Suprapubic skin (tissue), 4 donors: ENCODE measurements at regions not wholly inside any gene's neighbourhood (a gene's known extent, or its start where the extent isn't known, plus 50 kb on each side); places are given as distances from the start of the nearest gene placed in this dataset.

ENCODE experiments used
- DNase-seq, 2 donors: peaks; one replicate each; pipeline ENCODE4 v3.0.0-alpha.2; 2019; ENCODE audit warnings: low spot score in 2 of 2
- H3K27ac ChIP-seq: fragments of 200-600 bp; sonication (generic); one replicate; pipeline ENCODE4 v1.5.1; 2019
- H3K27me3 ChIP-seq: fragments of 200-600 bp; sonication (generic); one replicate; pipeline ENCODE4 v1.5.1; 2019
- H3K36me3 ChIP-seq: fragments of 200-600 bp; sonication (generic); one replicate; pipeline ENCODE4 v1.5.1; 2019
- H3K4me1 ChIP-seq: fragments of 200-600 bp; sonication (generic); one replicate; pipeline ENCODE4 v1.5.1; 2019
- H3K4me3 ChIP-seq: fragments of 200-600 bp; sonication (generic); one replicate; pipeline ENCODE4 v1.5.1; 2019; ENCODE audit warnings: mild to moderate bottlenecking
- H3K9me3 ChIP-seq: fragments of 200-600 bp; sonication (generic); one replicate; pipeline ENCODE4 v1.5.1; 2019
- EP300 ChIP-seq: sonication (generic); formaldehyde crosslinking; IDR thresholded peaks from one replicate; pipeline ENCODE4 v1.6.1; 2017; ENCODE audit warnings: antibody characterized with exemption
- POLR2A ChIP-seq, 2 donors: fragments of 450-650 bp; IDR thresholded peaks; one replicate each; pipeline ENCODE4 v1.6.1; 2017; ENCODE audit warnings: antibody characterized with exemption in 2 of 2, mild to moderate bottlenecking in 2 of 2, moderate library complexity in 2 of 2
- POLR2AphosphoS5 ChIP-seq, 3 donors: sonication (generic); formaldehyde crosslinking; IDR thresholded peaks; one replicate each; pipeline ENCODE4 v1.6.1; 2017; ENCODE audit warnings: antibody characterized with exemption in 3 of 3
- WGBS: methylation state at CpG from one replicate; pipeline ENCODE4 v1.1.5; 2018; 5-methylcytosine and 5-hydroxymethylcytosine counted together
- TF ChIP-seq, protein P1 (sequence below), 2 donors: fragments of 200-600 bp in 1 of 2; fragments of 450-650 bp in 1 of 2; sonication (generic) in 1 of 2; IDR thresholded peaks; one replicate each; pipeline ENCODE4 v1.5.1; 2016 to 2019; ENCODE audit warnings: antibody characterized with exemption in 2 of 2, mild to moderate bottlenecking in 1 of 2, moderate library complexity in 1 of 2

DNA sequence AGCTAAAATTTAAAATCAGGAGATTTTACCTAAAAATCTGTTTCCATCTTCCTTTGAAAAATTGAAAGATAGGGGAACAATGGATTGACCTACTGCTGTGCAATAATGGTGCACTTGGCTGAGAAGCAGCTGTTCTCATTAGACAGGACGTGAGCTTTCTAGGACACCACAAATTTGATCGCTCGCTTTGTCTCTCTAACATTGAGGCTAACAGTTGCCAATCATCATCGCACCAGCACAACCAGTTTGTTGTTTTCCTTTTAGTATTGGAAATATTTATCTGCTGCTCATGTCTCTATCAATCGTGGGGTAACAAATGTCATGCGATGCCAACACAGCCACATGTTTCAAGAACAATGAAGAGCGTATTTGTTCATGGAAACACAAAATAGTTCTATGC is 228.8 kb upstream of the P2RY1 start:
- Histone ChIP-seq H3K4me1 (no peaks in the 10 kb centered on the region), H3K27me3 (no peaks in the 10 kb centered on the region), H3K4me3 (no peak overlapping the region), H3K27ac (no peak overlapping the region), H3K36me3 (no peaks in the 10 kb centered on the region), H3K9me3 (no peaks in the 10 kb centered on the region)
- TF ChIP-seq, protein P1, sequence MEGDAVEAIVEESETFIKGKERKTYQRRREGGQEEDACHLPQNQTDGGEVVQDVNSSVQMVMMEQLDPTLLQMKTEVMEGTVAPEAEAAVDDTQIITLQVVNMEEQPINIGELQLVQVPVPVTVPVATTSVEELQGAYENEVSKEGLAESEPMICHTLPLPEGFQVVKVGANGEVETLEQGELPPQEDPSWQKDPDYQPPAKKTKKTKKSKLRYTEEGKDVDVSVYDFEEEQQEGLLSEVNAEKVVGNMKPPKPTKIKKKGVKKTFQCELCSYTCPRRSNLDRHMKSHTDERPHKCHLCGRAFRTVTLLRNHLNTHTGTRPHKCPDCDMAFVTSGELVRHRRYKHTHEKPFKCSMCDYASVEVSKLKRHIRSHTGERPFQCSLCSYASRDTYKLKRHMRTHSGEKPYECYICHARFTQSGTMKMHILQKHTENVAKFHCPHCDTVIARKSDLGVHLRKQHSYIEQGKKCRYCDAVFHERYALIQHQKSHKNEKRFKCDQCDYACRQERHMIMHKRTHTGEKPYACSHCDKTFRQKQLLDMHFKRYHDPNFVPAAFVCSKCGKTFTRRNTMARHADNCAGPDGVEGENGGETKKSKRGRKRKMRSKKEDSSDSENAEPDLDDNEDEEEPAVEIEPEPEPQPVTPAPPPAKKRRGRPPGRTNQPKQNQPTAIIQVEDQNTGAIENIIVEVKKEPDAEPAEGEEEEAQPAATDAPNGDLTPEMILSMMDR (IDR thresholded peaks at IDR 0.05): no peak
- TF ChIP-seq POLR2AphosphoS5 (IDR thresholded peaks at IDR 0.05) (no peak), EP300 (no peak), POLR2A (IDR thresholded peaks at IDR 0.05) (no peak)
- 56% methylated on average over 7 of the region's 7 CpGs for WGBS
- no peak for DNase-seq

- Histone ChIP-seq H3K9me3 (no peaks in the 10 kb centered on the region), H3K27me3 (no peaks in the 10 kb centered on the region), H3K36me3 (no peaks in the 10 kb centered on the region), H3K27ac (no peak overlapping the region), H3K4me1 (no peaks in the 10 kb centered on the region), H3K4me3 (no peak overlapping the region)
- no peak for DNase-seq
- no peak for TF ChIP-seq POLR2AphosphoS5 (IDR thresholded peaks at IDR 0.05)
- 100% methylated on average over 1 of the region's 1 CpG for WGBS
Measured at GRCh38 chr3:152607179-152607578, 227.8 kb upstream of the P2RY1 start.

DNA sequence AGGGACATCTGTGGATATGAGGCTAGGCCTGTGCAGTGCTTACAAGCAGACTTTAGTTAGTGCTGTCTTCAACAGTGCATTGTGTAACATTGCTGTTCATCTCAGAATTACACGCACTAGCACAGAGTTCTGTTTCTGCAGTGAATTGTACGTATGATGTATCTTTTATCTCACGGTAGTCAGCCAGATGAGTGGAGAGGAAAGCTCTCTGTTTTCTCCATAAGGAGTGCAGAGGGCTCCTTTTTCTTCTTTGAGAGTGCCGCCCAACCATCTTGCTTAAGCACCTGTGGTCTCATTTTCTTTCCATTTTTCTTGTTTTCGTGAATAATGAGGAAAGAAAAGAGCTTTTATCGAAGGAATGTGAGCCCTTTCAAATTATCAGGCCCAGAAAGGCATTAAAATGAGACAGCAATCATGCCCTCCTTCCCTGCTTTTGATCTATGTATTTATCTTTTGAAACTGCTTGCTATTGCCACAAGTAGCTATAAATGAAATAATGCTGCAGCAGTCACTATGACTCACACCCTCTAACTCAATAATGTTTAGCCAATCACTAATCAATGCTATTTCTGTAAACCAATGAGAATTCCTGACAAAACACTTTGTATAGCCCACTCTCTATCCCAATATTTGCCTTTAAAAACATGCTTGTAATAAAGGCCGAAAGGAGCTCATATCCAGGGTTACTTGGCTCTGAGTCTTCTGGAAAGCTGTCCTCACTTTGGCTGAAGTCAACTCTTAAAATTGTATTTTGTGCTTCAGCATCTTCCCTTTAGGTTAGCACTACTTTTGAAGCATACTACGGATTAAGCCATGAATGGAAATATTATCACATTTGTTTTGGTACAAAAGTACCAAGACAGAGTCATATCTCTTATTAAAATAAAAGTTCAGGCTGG is 226.0 kb upstream of the P2RY1 start:
- no peaks in the 10 kb centered on the region for H3K4me1 ChIP-seq
- DNase-seq: no peak
- TF ChIP-seq, protein P1 (IDR thresholded peaks at IDR 0.05): no peak
- no peak for TF ChIP-seq POLR2AphosphoS5 (IDR thresholded peaks at IDR 0.05)
- no peak for TF ChIP-seq EP300
- no peak for TF ChIP-seq POLR2A (IDR thresholded peaks at IDR 0.05)
- no peaks in the 10 kb centered on the region for H3K36me3 ChIP-seq
- no peak overlapping the region for H3K4me3 ChIP-seq
- 91% methylated on average over 8 of the region's 8 CpGs for WGBS
- no peaks in the 10 kb centered on the region for H3K9me3 ChIP-seq
- no peak overlapping the region for H3K27ac ChIP-seq
- H3K27me3 ChIP-seq: no peaks in the 10 kb centered on the region

GRCh38 chr3:152609891-152610290 is 225.0 kb upstream of the P2RY1 start:
- no peak overlapping the region for H3K27ac ChIP-seq
- H3K9me3 ChIP-seq: no peaks in the 10 kb centered on the region
- H3K4me1 ChIP-seq: no peaks in the 10 kb centered on the region
- TF ChIP-seq POLR2AphosphoS5 (IDR thresholded peaks at IDR 0.05): no peak
- no peak for TF ChIP-seq POLR2A (IDR thresholded peaks at IDR 0.05)
- TF ChIP-seq, protein P1 (IDR thresholded peaks at IDR 0.05): no peak
- no peak for TF ChIP-seq EP300
- H3K36me3 ChIP-seq: no peaks in the 10 kb centered on the region
- H3K4me3 ChIP-seq: no peak overlapping the region
- no peaks in the 10 kb centered on the region for H3K27me3 ChIP-seq
- no peak for DNase-seq

DNA sequence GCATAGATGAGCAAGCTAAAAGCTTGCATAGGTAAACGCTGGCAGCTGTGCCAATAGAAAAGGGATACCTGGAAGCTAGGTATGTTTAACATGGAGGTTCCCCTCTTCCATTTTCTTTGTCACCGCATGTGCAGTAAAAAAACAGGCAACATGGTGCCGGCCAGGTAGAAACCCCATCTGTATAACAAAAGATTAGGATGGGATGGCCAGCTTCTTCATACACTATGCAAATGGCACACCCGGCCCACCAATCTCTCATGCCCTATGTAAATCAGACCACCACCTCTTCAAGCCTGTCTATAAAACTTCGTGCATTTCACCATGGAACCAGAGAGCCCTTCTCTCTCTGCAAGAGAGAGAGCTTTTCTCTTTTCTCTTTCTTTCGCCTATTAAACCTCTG is 224.3 kb upstream of the P2RY1 start:
- H3K9me3 ChIP-seq: no peaks in the 10 kb centered on the region
- H3K27ac ChIP-seq: no peak overlapping the region
- H3K27me3 ChIP-seq: no peaks in the 10 kb centered on the region
- H3K36me3 ChIP-seq: no peaks in the 10 kb centered on the region
- no peak for DNase-seq
- H3K4me1 ChIP-seq: no peaks in the 10 kb centered on the region
- no peak overlapping the region for H3K4me3 ChIP-seq
- TF ChIP-seq, protein P1 (IDR thresholded peaks at IDR 0.05): no peak
- WGBS: 96% methylated on average over 6 of the region's 6 CpGs

DNA sequence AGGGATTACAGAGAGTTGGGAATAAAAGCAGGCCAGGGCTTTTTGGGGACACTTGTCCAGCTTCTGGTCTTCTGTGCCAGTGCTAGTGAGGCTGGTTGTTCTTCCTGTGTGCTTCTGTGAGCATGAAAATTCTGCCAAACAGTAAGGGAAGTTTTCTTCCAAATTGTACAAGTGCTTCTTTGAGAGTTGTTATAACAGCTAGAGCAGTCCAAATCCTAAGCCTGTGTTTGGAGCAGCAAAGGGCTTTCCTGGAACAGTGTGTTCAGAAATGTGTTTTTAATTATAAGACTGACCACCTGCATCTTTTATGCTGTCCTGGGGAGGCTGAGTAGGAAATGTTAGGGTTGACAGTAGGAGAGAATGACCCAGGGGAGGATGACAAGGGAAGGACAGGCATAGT is 223.0 kb upstream of the P2RY1 start:
- H3K9me3 ChIP-seq: no peaks in the 10 kb centered on the region
- no peaks in the 10 kb centered on the region for H3K4me1 ChIP-seq
- no peak overlapping the region for H3K27ac ChIP-seq
- TF ChIP-seq POLR2A (IDR thresholded peaks at IDR 0.05) (no peak), EP300 (no peak)
- no peaks in the 10 kb centered on the region for H3K27me3 ChIP-seq
- no peak for DNase-seq
- H3K36me3 ChIP-seq: no peaks in the 10 kb centered on the region
- H3K4me3 ChIP-seq: no peak overlapping the region
